ENCODE measurements at regions not wholly inside any gene's neighbourhood (a gene's known extent, or its start where the extent isn't known, plus 50 kb on each side); places are given as distances from the start of the nearest gene placed in this dataset.

GRCh38 chr6:95286874-95287273 lies 290.5 kb upstream of the MANEA start:
- no peak for TF ChIP-seq EZH2 (IDR thresholded peaks at IDR 0.05; ENCODE audit: borderline replicate concordance, low read length)
- no peak for TF ChIP-seq CTCF (IDR thresholded peaks at IDR 0.05; ENCODE audit: low read length)
